NCI-H526 treated with DMSO at 0.1 percent for 48 hours (cell line): ENCODE measurements at regions not wholly inside any gene's neighbourhood (a gene's known extent, or its start where the extent isn't known, plus 50 kb on each side); places are given as distances from the start of the nearest gene placed in this dataset.

Source experiments
- DNase-seq: peaks from one replicate; lab custom pipeline; 2025; lab: John Stamatoyannopoulos, UW

DNA sequence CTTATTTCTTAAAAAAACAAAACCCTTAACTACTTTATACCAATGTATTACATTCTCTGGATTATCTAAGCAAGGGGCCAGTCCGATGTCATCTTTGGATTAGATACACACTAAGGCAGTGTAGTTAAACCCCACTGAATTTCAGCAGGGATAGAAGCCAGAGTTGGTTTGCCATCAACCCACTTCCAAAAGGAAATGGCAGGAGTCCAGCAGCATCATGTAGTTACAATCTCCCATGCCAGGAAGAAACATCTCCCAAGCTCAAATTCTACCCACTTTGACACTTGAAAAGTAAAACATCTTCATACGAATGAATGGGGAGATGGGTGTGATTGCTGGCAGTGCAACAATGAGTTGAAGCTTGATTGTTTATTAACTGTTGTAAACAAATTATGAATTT is 203.5 kb upstream of the PLXNC1 start:
- DNase-seq: no peak

DNA sequence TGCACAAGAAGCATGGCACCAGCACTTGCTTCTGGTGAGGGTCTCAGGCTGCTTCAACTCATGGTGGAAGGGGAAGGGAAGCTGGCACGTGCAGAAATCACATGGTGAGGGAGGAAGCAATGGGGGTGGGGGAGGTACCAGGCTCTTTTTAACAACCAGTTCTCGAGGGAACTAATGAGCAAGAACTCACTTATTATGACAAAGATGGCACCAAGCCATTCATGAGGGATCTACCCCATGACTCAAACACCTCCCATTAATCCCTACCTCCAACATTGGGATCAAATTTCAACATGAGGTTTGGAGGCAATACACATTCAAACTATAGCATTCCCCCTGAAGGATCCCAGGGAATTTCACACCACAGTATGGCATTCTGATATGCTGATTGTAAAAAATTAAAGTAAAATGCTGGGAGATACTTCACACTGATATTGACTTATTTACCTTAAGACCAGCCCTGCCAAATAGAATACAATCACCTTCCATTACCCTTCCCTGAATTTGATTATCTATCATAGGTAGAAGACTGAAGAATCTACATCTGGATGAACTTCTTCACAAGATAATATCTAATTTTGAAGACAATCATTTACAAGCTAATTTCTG is 201.7 kb upstream of the PLXNC1 start:
- no peak for DNase-seq

DNA sequence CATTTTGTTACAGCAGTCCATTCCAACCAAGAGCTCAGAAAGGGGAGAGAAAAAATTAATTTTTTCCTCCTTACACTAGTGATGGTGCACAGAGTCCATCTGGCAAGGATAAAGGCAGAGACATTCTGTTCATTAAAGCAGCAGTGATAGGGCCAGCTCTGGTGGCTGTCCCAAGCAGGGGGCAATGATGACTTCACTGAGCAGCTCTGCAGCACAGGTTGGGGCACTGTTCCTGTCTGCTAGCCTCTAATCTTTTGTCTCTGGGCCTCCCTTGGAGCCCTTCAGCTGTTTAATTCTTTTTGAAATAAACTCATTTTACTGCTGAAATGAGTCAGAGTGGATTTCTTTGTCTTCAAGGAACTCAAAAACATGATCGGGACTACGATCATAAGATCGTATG is 200.9 kb upstream of the PLXNC1 start:
- no peak for DNase-seq

DNA sequence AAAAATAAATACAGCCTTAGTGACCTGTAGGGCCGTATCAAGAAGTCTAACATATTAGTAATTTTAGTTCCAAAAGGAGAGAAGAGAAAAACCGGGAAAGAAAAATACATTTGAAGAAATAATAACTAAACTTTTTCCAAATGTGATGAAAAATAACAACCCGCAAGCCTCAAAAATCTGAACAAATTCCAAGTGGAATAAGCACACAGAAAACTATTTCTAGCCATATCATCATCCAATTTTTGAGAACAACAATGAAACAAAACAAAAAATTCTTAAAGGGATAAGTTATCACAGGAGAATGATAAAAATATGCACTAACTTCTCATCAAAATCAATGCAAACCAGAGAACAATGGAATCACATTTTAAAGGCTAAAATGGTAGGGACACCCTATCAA is 198.1 kb upstream of the PLXNC1 start:
- no peak for DNase-seq

DNA sequence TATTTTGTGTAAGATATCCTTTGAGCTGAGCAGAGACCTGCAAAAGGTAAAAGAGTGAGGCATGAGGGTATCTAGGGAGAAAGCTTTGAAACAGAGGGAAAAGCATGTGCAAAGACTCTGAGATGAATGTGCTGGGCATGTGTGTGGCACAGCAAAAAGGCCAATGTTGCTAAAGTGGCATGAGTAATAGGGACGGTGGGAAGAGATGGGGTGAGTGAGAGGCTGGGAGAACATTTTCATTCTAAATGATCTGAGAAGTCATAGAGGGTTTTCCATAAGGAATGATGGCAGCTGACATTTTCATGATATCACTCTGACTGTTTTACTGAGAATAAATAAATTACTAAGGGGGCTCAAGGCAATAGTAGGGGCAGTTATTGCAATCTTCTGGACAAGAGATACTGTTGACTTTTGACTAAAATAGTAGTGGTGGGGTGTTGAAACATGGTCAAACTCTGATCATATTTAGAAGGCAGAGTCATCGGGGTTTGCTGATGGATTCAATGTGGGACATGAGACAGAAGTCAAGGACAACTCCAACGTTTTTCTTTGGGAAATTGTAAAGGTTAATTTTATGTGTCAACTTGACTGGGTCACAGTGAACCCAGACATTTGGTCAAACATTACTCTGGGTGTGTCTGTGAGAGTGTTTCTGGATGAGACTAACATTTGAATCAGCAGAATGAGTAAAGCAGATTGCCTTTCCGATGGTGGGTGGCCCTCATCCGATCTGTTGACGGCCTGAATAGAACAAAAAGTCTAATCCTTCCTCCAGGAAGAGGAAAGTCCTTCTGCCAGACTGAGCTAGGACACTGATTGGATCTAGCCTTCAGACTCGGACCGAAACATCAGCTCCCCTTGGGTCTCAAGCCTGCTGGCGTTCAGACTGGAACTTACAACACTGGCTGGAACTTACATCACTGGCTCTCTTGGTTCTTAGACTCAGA is 193.9 kb upstream of the PLXNC1 start:
- DNase-seq: no peak

DNA sequence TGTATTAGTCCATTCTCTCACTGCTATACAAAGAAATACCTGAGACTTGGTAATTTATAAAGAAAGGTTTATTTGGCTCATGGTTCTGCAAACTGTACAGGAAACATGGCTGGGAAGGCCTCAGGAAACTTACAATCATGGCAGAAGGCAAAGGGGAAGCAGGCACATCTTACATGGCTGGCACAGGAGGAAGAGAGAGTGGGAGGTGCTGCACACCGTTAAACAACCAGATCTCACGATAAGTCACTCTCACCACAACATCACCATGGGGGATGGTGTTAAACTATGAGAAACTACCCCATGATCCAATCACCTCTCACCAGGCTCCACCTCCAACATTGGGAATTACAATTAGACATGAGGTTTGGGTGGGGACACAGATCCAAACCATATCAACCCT is 191.8 kb upstream of the PLXNC1 start:
- no peak for DNase-seq

DNA sequence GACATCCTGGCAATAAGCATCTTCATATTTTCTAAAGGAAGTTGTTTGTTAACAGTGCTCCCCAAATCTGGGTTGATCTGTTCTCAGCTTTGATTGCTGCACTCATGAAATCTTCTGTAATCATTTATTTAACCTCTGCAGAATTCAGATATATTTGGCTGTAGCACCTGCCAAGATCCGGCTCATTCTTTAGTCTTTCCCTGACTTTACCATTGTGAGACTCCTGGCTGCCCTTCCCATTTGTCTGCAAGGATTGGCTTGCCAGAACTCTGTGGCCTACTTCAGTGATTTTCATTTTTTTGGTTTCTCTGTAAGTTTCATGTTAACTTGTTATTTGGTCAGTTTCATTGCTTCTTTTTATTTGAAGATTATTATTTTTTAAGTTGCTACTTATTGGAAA is 191.2 kb upstream of the PLXNC1 start:
- DNase-seq: no peak

DNA sequence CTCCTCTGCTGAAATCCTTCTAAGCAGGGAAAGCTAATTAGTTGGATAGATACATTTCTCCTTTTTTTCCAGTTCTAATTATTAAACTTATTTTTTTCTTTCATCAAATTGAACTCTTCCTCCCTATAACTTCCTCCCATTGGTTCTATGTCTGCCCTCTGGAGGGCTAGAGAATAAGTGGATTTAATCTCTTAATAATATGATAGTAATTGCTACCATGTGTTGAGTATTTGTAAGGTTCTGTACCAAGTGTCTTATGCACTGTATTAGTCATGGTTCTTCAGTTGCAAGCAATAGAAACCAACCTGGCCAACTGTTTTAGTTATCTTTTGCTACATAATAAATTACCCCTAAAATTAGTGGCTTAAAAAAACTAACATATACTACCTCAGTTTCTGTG is 190.5 kb upstream of the PLXNC1 start:
- no peak for DNase-seq

DNA sequence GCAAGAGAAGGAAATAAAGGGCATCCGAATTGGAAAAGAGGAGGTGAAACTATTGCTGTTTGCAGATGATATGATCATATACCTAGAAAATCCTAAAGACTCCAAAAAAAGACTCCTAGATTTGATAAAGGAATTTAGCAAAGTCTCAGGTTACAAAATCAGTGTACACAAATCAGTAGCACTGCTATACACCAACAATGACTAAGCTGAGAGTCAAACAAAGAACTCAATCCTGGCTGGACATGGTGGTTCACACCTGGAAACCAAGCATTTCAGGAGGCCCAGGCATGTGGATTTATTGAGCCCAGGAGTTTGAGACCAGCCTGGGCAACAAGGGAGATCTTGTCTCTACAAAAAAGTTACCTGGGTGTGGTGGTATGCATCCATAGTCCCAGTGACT is 188.7 kb upstream of the PLXNC1 start:
- DNase-seq: no peak

DNA sequence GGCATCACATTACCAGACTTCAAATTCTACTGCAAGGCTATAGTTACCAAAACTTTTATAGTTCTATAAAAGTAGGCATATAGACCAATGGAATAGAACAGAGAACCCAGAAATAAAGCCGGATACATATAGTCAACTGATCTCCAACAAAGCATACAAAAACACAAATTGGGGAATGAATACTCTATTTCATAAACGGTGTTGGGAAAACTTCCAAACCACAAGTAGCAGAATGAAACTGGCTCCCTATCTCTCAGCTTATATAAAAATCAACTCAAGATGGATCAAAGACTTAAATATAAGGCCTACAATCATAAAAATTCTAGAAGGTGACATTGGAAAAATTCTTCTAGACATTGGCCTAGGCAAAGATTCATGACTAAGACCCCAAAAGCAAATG is 187.9 kb upstream of the PLXNC1 start:
- DNase-seq: no peak

DNA sequence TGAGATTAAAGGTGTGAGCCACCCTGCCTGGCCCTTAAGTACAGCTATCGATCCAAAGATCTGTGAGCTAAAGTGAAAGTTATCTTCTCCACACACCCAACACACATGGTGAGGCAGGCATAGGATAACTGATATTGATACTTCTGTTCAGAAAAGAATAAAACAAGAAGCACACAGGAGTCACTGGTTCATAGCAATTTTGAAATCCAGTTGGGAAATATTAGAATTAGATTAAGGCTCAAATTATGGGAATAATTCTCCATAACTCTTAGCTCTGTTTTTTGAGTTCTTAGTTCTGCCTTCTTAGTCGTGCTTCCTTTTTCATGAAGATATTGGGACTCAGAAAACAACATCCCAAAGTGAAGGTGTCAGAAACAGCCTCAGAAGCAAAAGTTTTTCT is 186.0 kb upstream of the PLXNC1 start:
- no peak for DNase-seq

DNA sequence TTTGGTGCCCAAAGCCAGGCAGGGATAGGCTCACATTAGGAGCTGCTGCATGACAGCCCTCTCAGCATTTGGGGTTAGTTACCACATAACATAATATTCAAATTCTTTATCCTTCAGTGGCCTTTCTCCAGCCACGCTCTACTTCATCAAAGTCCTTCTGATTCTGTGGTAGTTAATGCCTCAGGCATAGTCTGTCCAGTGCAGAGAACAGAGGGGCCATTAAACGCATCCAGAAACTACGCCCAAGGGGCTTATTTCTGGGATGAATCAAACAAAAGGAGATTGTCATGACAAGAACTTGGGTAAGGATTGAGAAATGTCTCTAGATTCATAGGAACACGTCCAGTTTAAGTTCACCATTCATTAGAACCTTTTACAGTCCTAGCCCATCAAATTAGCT is 183.4 kb upstream of the PLXNC1 start:
- no peak for DNase-seq

DNA sequence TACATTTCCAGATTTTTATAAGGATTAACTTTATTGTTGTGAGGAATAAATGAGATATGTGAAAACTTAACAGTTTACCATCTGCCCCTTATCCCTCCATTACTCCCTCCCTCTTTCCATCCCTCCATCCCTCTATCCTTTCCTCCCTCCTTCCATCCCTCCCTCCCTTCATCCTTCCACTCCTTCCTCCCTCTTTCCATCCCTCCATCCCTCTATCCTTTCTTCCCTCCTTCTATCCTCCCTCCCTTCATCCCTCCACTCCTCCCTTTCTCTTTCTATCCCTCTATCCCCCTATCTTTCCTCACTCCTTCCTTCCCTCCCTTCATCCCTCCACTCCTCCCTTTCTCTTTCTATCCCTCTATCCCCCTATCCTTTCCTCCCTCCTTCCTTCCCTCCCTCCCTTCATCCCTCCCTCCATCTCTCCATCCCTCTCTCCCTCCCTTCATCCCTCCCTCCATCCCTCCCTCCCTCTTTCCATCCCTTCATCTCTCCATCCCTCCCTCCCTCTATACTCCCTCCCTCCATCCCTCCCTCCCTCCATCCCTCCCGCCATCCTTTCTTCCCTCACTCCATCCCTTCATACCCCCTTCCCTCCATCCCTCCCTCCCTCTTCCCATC is 181.8 kb upstream of the PLXNC1 start:
- DNase-seq: no peak

DNA sequence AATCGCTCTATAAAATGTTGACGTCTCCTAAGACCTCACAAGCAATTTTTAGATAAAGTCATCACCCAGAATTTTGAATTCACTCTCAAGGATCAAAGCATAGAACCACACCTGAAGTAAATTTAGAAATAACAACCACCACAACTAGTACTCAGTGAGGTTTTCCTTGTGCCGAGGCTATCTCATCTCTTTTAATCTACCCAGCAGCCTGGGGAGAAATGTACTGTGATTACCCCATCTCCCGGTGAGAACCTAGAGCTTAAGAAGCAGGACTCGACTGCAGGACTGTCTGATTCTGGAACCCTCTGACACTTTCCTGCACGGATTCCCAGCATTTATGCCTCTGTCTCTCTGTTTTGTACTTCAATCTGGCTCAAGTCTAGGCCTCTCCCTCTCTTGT is 180.9 kb upstream of the PLXNC1 start:
- DNase-seq: no peak

DNA sequence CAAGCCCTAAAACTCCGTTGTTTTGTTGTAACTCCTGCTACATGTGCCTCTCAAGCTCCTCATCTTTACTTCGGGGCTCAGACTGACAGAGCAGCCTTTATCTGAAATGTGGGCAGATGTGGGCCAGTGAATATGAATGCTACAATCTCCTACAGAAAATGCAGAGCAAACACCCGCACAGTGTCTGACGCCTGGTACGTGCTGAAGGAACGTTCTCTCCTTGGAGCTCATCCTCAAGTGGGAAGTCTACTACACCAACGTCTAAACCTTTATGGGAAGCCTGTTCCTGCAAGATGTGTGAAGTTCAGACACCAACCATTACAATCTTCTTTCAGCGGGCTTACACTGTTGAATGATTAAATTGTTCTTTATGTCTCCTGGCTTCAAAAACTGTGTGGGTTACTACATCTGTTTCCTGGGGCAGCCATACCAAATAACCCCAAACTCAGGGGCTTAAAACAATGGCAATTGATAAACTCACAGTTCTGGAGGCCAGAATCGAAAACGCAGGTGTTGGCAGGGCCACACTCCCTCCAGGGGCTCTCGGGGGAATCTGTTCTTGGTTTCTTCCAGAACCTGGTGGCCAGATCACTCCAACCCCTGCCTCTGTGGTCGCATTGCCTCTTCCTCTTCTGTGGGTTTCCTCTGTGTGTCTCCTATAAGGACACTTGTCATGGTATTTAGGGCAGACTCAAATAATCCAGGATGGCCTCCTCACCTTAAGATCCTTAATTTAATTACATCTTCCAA is 179.7 kb upstream of the PLXNC1 start:
- DNase-seq: no peak

DNA sequence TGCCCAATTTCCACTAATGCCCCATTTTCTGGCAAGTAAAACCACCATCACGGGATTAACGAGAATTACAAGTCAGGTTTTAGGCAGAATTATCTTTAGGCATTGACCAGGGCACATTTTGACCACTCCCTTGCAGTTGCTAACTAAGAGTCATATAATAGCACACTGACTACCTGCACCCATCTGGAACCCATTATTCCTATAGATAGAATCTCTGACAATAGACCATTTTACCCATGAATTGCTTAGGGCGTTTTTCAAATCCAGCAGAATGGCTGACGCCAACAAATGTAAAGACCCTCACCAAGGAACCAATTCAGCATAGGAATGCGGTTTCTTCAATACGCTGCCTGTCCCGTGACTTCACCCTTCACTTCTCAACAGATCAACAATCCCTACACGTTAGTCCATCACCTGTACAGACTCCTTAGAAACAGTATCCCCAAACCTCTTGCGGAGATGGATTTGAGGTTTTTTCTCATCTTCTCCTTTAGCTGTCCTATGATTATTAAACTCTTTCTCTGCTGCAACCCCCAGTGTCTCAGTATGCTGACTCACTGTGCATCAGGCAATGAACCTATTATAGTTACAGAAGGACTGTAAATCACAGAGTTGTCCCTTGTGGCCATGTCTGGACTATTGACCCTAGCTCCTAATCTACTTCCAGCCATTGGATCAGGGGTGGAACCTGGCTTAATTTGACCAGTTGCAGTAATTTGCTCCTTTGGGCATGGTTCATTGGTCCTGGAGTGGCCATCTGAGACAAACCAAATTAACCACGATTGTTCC is 177.3 kb upstream of the PLXNC1 start:
- DNase-seq: no peak

DNA sequence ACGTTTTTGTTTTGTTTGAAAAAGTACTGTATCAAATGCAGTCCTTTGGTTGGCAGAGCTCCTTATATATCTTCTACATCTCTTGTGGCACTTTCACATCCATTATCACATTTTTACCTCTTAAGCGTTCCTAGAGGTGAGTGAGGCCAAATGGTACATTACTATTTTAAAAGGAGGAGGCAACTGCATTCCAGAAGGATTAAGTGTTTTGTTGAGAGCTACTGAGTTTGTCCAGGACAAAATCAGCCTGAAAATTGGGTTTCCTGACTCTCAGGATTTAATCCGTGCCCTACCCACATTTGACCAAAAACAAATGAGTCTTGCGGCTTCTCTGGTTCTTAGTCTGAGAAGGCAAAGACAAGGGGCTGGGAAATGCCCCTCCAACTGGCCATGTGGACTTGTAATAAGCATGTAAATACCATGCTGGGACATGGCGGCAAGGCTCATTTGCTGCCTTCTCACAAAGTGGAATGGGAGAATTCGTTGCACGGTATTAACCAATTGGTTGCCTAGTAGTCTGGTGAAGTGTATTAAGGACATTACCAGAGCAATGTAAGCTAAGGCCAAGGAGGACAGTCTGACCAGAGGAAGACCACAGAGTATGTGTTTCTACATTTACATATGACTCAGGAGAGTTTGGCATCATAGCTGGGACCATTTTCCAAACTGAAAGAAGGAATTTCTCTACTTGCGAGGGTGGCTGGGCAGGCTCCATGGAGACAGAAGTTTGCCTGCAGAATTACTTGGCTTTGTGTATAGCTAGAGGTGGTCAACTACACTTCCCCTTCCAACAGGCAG is 175.8 kb upstream of the PLXNC1 start:
- no peak for DNase-seq

DNA sequence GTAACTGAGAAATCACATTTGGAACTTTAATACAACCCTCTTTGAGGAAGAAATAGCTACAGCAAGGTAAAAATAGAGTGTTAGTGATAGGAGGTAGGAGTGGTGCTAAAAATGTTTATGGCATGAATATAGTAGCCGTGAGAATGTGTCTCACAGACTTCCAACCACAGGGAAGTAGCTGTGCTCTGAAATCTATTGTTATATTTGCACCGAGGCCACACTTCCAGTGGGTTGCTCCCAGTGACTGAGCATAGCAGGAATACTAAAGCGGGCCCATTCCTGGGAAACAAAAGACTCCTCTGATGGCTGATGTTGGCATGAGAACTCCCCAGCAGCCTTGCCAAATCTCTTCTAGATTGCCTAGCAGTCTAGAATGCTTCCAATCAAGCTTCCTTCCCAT is 174.1 kb upstream of the PLXNC1 start:
- DNase-seq: no peak

DNA sequence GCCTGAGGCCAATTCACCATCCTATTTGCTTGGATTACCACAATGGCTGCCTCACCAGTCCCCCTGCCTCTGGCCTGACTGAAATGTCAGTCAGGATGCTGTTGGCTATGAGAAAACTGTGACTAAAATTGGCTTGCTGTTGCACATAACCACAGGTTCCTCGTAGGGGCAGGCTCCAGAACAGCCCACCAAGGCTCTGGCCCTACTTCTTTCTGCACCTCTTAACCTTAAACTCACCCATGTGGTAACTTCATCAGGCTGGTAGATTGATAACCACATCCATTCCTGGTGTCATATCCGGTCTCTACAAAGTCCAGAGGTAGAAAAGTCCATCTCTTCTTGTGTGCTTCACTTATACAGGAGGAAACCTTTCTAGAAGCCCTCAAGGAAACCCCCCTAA is 172.4 kb upstream of the PLXNC1 start:
- DNase-seq: no peak

DNA sequence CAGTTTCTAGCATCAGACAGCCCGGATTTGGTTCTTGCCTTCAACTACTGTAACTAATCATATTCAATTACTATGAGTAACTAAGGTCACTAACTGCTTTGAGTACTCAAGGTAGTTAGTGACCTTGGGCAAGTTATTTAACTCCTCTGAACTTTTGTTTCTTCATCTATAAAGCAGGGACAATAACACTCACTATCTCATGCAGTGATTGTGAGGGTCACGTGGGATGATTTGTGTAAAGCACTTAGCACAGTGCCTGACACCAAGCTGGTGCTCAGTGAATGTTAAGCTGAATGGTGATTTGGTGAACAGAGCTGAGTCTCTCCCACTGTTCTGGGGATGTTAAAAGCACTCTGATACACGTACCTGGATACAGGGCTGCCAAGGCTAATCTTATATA is 171.3 kb upstream of the PLXNC1 start:
- no peak for DNase-seq

DNA sequence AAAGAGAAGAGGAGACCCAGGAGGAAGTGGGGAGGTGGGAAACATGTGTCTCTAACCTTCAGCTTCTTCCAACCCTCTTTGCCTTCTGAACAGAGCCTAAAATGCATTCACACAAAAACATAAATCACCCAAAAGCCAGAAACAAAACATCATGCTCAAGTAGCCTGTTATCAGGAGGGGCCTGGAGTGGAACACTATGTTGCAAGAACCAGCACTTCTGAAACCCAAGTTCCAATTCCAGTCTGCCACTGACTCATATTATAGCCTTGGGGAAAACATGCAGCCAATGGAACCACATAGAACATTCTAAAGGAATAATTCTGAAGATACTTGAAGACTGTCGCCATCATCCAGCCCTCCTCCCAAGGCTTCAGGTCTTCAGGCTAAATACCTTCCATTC is 169.8 kb upstream of the PLXNC1 start:
- no peak for DNase-seq
